ENCODE measurements at regions not wholly inside any gene's neighbourhood (a gene's known extent, or its start where the extent isn't known, plus 50 kb on each side); places are given as distances from the start of the nearest gene placed in this dataset.

GRCh38 chr2:223513771-223514455, 88.2 kb downstream of the SCG2 start:
- no peak overlapping the region for H3K9ac ChIP-seq
- H3K4me2 ChIP-seq: no peak overlapping the region
- no peak overlapping the region for H2AFZ ChIP-seq (ENCODE audit: low read depth)
- no peaks in the 10 kb centered on the region for H3K36me3 ChIP-seq (ENCODE audit: insufficient read depth)
- TF ChIP-seq CTCF (conservative IDR thresholded peaks at IDR 0.05; ENCODE audit: low read depth, low read length): no peak
- H3K4me1 ChIP-seq (ENCODE audit: low read depth, poor library complexity, severe bottlenecking): no peaks in the 10 kb centered on the region
- H3K79me2 ChIP-seq (ENCODE audit: insufficient read depth, low read depth): no peaks in the 10 kb centered on the region
- H3K27me3 ChIP-seq (ENCODE audit: insufficient read depth, low read depth): no peaks in the 10 kb centered on the region
- no peak overlapping the region for H3K27ac ChIP-seq
- H4K20me1 ChIP-seq (ENCODE audit: insufficient read depth): no peaks in the 10 kb centered on the region
- H3K4me3 ChIP-seq (IDR thresholded peaks at IDR 0.05; ENCODE audit: insufficient read depth, low read depth, low read length): no peak overlapping the region

DNA sequence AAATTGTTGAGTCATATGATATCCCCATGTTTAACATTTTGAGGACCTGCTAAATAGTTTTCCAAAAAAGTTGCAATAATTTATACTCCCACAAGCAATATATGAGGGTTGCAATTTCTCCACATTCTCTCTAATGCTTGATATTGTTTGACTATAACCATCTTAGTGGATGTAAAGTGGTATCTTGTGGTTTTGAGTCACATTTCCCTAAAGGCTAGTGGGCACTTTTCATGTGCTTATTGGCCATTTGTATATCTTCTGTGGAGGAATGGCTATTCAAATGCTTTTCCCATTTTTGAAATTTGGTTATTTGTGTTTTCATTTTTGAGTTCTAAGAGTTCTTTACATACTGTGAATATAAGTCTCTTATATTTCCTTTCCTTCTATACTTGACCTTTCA, 82.7 kb downstream of the SCG2 start:
- TF ChIP-seq CTCF (conservative IDR thresholded peaks at IDR 0.05; ENCODE audit: low read depth, low read length): no peak
- H3K4me3 ChIP-seq (IDR thresholded peaks at IDR 0.05; ENCODE audit: insufficient read depth, low read depth, low read length): no peak overlapping the region
- no peak overlapping the region for H2AFZ ChIP-seq (ENCODE audit: low read depth)
- no peaks in the 10 kb centered on the region for H3K27me3 ChIP-seq (ENCODE audit: insufficient read depth, low read depth)
- H3K27ac ChIP-seq: no peak overlapping the region
- H3K9ac ChIP-seq: no peak overlapping the region
- H3K4me2 ChIP-seq: no peak overlapping the region
- no peaks in the 10 kb centered on the region for H3K79me2 ChIP-seq (ENCODE audit: insufficient read depth, low read depth)
- H4K20me1 ChIP-seq (ENCODE audit: insufficient read depth): no peaks in the 10 kb centered on the region
- no peaks in the 10 kb centered on the region for H3K36me3 ChIP-seq (ENCODE audit: insufficient read depth)
- H3K4me1 ChIP-seq (ENCODE audit: low read depth, poor library complexity, severe bottlenecking): peaks cover 37% of the 10 kb centered on the region

GRCh38 chr2:223522796-223523195, 79.4 kb downstream of the SCG2 start:
- Histone ChIP-seq H3K4me1 (ENCODE audit: low read depth, poor library complexity, severe bottlenecking) (peaks cover 42% of the 10 kb centered on the region), H3K4me2 (peak overlapping the region; percentile 59), H3K79me2 (ENCODE audit: insufficient read depth, low read depth) (no peaks in the 10 kb centered on the region), H3K4me3 (IDR thresholded peaks at IDR 0.05; ENCODE audit: insufficient read depth, low read depth, low read length) (no peak overlapping the region), H4K20me1 (ENCODE audit: insufficient read depth) (no peaks in the 10 kb centered on the region), H3K27ac (peak overlapping the region; percentile 80), H3K9ac (peak overlapping the region; percentile 5; the same call in 1 of the 2 replicates), H2AFZ (ENCODE audit: low read depth) (peak overlapping the region; percentile 42; the same call in 1 of the 2 replicates), H3K27me3 (ENCODE audit: insufficient read depth, low read depth) (no peaks in the 10 kb centered on the region), H3K36me3 (ENCODE audit: insufficient read depth) (no peaks in the 10 kb centered on the region)
- no peak for TF ChIP-seq CTCF (conservative IDR thresholded peaks at IDR 0.05; ENCODE audit: low read depth, low read length)

DNA sequence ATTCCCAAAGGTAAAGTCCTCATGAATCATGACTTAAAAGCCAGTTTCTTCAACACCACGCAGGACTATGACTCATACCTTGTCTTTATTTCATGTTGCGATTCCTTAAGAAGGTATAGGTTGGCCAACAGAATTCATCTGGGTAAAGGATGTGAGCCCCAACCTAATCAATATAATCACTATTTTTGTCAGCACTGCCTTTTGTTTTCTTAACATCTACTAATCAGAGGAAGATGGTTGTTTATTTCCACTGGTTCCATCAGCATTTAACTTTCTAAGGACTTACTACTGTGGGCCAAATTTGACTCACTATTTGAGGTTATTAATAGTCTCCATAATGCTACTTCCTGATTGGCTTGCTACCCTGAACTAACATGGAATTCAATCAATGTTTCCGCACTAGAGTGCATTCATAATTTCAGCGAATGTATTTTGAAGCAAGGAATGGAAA, 78.6 kb downstream of the SCG2 start:
- no peak for TF ChIP-seq CTCF (conservative IDR thresholded peaks at IDR 0.05; ENCODE audit: low read depth, low read length)
- Histone ChIP-seq H2AFZ (ENCODE audit: low read depth) (peak overlapping the region; percentile 42; the same call in 1 of the 2 replicates), H3K27me3 (ENCODE audit: insufficient read depth, low read depth) (no peaks in the 10 kb centered on the region), H3K36me3 (ENCODE audit: insufficient read depth) (no peaks in the 10 kb centered on the region), H3K4me3 (IDR thresholded peaks at IDR 0.05; ENCODE audit: insufficient read depth, low read depth, low read length) (no peak overlapping the region), H3K9ac (peak overlapping the region; percentile 5; the same call in 1 of the 2 replicates), H3K79me2 (ENCODE audit: insufficient read depth, low read depth) (no peaks in the 10 kb centered on the region), H3K4me1 (ENCODE audit: low read depth, poor library complexity, severe bottlenecking) (peaks cover 42% of the 10 kb centered on the region), H3K4me2 (peak overlapping the region; percentile 59), H4K20me1 (ENCODE audit: insufficient read depth) (no peaks in the 10 kb centered on the region), H3K27ac (peak overlapping the region; percentile 80)

Measured in KMS-11 (cell line).